HG03045 (cell line): ENCODE measurements at regions not wholly inside any gene's neighbourhood (a gene's known extent, or its start where the extent isn't known, plus 50 kb on each side); places are given as distances from the start of the nearest gene placed in this dataset.
"Not testable (repeated sequence)": the region's sequence is repeated elsewhere in the genome, so short reads cannot be mapped to it uniquely, and the experiment has no call there.

Experiments used
- ATAC-seq: cut with Tn5 transposase; IDR thresholded peaks from one replicate; pipeline ENCODE4 v1.9.1; 2021; ENCODE audit warnings: mild to moderate bottlenecking, moderate library complexity; ENCODE audit not compliant: unreplicated experiment

GRCh38 chr5:40233268-40233667 is 446.4 kb upstream of the PTGER4 start:
- no peak for ATAC-seq

GRCh38 chr5:40227931-40228330 is 451.8 kb upstream of the PTGER4 start:
- ATAC-seq = no peak

- ATAC-seq = no peak
These were observed 452.3 kb upstream of the PTGER4 start for GRCh38 chr5:40227366-40227765.

GRCh38 chr5:40226906-40227305 is 452.8 kb upstream of the PTGER4 start:
- ATAC-seq = no peak

GRCh38 chr5:40225147-40225546 is 454.6 kb upstream of the PTGER4 start:
- not testable (repeated sequence) for ATAC-seq

- no peak for ATAC-seq
These were observed 455.3 kb upstream of the PTGER4 start for GRCh38 chr5:40224421-40224820.

- peak; percentile 54 for ATAC-seq
These were observed 455.8 kb upstream of the PTGER4 start for GRCh38 chr5:40223884-40224402.

GRCh38 chr5:40221796-40222195 is 457.9 kb upstream of the PTGER4 start:
- no peak for ATAC-seq

GRCh38 chr5:40221255-40221654 is 458.5 kb upstream of the PTGER4 start:
- ATAC-seq = no peak

- ATAC-seq = no peak
These were observed 459.5 kb upstream of the PTGER4 start for GRCh38 chr5:40220260-40220659.

- no peak for ATAC-seq
These were observed 462.2 kb upstream of the PTGER4 start for GRCh38 chr5:40217553-40217952.

GRCh38 chr5:40210694-40211093 is 469.0 kb upstream of the PTGER4 start:
- ATAC-seq = no peak

- ATAC-seq = no peak
These were observed 473.7 kb upstream of the PTGER4 start for GRCh38 chr5:40206030-40206429.

GRCh38 chr5:40204144-40204543 is 475.6 kb upstream of the PTGER4 start:
- ATAC-seq = no peak

- no peak for ATAC-seq
These were observed 476.8 kb upstream of the PTGER4 start for GRCh38 chr5:40202814-40203440.

GRCh38 chr5:40198736-40199135 is 481.0 kb upstream of the PTGER4 start:
- no peak for ATAC-seq

- ATAC-seq = not testable (repeated sequence)
These were observed 484.1 kb upstream of the PTGER4 start for GRCh38 chr5:40195574-40195973.

GRCh38 chr5:40191150-40191549 is 488.6 kb upstream of the PTGER4 start:
- ATAC-seq = no peak

- no peak for ATAC-seq
These were observed 507.0 kb upstream of the PTGER4 start for GRCh38 chr5:40172721-40173120.

GRCh38 chr5:40171971-40172370 is 507.7 kb upstream of the PTGER4 start:
- no peak for ATAC-seq

- ATAC-seq = no peak
These were observed 512.4 kb upstream of the PTGER4 start for GRCh38 chr5:40167283-40167682.

- ATAC-seq = no peak
These were observed 512.9 kb upstream of the PTGER4 start for GRCh38 chr5:40166802-40167201.
